HAP-1 (cell line): ENCODE measurements at regions not wholly inside any gene's neighbourhood (a gene's known extent, or its start where the extent isn't known, plus 50 kb on each side); places are given as distances from the start of the nearest gene placed in this dataset.
"Not testable (repeated sequence)": the region's sequence is repeated elsewhere in the genome, so short reads cannot be mapped to it uniquely, and the experiment has no call there.

Experiments used
- DNase-seq, 2 experiments: peaks; one replicate each; pipeline ENCODE4 v3.0.0-alpha.2; 2016 to 2020; ENCODE audit warnings: low spot score in 2 of 2
- H3K27me3 ChIP-seq: fragments of 250-450 bp; sonication (Bioruptor Pico); 2 replicates; pipeline ENCODE4 v1.5.1; 2020; ENCODE audit warnings: low read depth, mild to moderate bottlenecking, moderate library complexity
- H3K36me3 ChIP-seq: fragments of 250-450 bp; sonication (Bioruptor Pico); replicated peaks from 2 replicates; pipeline ENCODE4 v1.5.1; 2020; ENCODE audit warnings: mild to moderate bottlenecking
- H3K4me1 ChIP-seq: fragments of 250-450 bp; sonication (Bioruptor Pico); 2 replicates; pipeline ENCODE4 v1.5.1; 2020; ENCODE audit warnings: mild to moderate bottlenecking
- H3K4me3 ChIP-seq: fragments of 250-450 bp; sonication (Bioruptor Pico); 2 replicates; pipeline ENCODE4 v1.5.1; 2020; ENCODE audit warnings: mild to moderate bottlenecking, moderate library complexity
- H3K9me3 ChIP-seq: fragments of 250-450 bp; sonication (Bioruptor Pico); 2 replicates; pipeline ENCODE4 v1.5.1; 2020; ENCODE audit warnings: mild to moderate bottlenecking, moderate library complexity
- in situ Hi-C: fragments of 300-500 bp; cut with MboI; formaldehyde crosslinking; loops from 3 replicates; pipeline ENCODE4 v1.14.3; 2020; ENCODE audit warnings: low sequenced_read_pairs, inconsistent platforms, mixed read lengths

GRCh38 chr10:21052072-21052708 lies 155.1 kb upstream of the NEBL start:
- no peaks in the 10 kb centered on the region for H3K36me3 ChIP-seq
- H3K27me3 ChIP-seq, result peaks cover 3% of the 10 kb centered on the region; the same call in 1 of the 2 replicates
- DNase-seq, result no peak
- no peaks in the 10 kb centered on the region for H3K4me1 ChIP-seq
- H3K9me3 ChIP-seq, result no peaks in the 10 kb centered on the region
- in situ Hi-C loops, result no loop called here
- H3K4me3 ChIP-seq, result no peak overlapping the region

- H3K36me3 ChIP-seq, result no peaks in the 10 kb centered on the region
- peaks cover 3% of the 10 kb centered on the region; the same call in 1 of the 2 replicates for H3K27me3 ChIP-seq
- in situ Hi-C loops, result no loop called here
- DNase-seq, result no peak
- peaks cover 4% of the 10 kb centered on the region for H3K4me1 ChIP-seq
- H3K9me3 ChIP-seq, result no peaks in the 10 kb centered on the region
- H3K4me3 ChIP-seq, result no peak overlapping the region
Observed at GRCh38 chr10:21049482-21049881, 152.4 kb upstream of the NEBL start.

GRCh38 chr10:21048068-21048467 lies 151.0 kb upstream of the NEBL start:
- no peaks in the 10 kb centered on the region for H3K36me3 ChIP-seq

GRCh38 chr10:21047511-21047910 lies 150.4 kb upstream of the NEBL start:
- no peak overlapping the region for H3K4me3 ChIP-seq
- H3K4me1 ChIP-seq, result peaks cover 6% of the 10 kb centered on the region
- H3K36me3 ChIP-seq, result no peaks in the 10 kb centered on the region
- no peak for DNase-seq
- H3K27me3 ChIP-seq, result peaks cover 3% of the 10 kb centered on the region; the same call in 1 of the 2 replicates
- in situ Hi-C loops, result no loop called here
- H3K9me3 ChIP-seq, result no peaks in the 10 kb centered on the region

More at GRCh38 chr10:21048068-21048467, 151.0 kb upstream of the NEBL start:
- Histone ChIP-seq H3K4me3 (no peak overlapping the region), H3K9me3 (no peaks in the 10 kb centered on the region), H3K4me1 (peaks cover 6% of the 10 kb centered on the region), H3K27me3 (peaks cover 3% of the 10 kb centered on the region; the same call in 1 of the 2 replicates)
- no peak for DNase-seq
- in situ Hi-C loops, result no loop called here

- H3K9me3 ChIP-seq, result no peaks in the 10 kb centered on the region
- no peak for DNase-seq
- no peak overlapping the region for H3K4me3 ChIP-seq
- in situ Hi-C loops, result no loop called here
- no peaks in the 10 kb centered on the region for H3K36me3 ChIP-seq
- H3K4me1 ChIP-seq, result peaks cover 6% of the 10 kb centered on the region
- peaks cover 3% of the 10 kb centered on the region; the same call in 1 of the 2 replicates for H3K27me3 ChIP-seq
Observed at GRCh38 chr10:21047096-21047495, 150.0 kb upstream of the NEBL start.

- H3K4me1 ChIP-seq, result peaks cover 6% of the 10 kb centered on the region
Observed at GRCh38 chr10:21043044-21043443, 145.9 kb upstream of the NEBL start.

GRCh38 chr10:21042536-21042935 lies 145.4 kb upstream of the NEBL start:
- DNase-seq, result no peak
- no peaks in the 10 kb centered on the region for H3K9me3 ChIP-seq
- no peaks in the 10 kb centered on the region for H3K36me3 ChIP-seq
- H3K27me3 ChIP-seq, result no peaks in the 10 kb centered on the region
- in situ Hi-C loops, result no loop called here
- peaks cover 6% of the 10 kb centered on the region for H3K4me1 ChIP-seq
- no peak overlapping the region for H3K4me3 ChIP-seq

More at GRCh38 chr10:21043044-21043443, 145.9 kb upstream of the NEBL start:
- DNase-seq, result no peak
- Histone ChIP-seq H3K9me3 (no peaks in the 10 kb centered on the region), H3K36me3 (no peaks in the 10 kb centered on the region), H3K4me3 (no peak overlapping the region), H3K27me3 (no peaks in the 10 kb centered on the region)
- in situ Hi-C loops, result no loop called here

GRCh38 chr10:21041763-21042458 lies 144.8 kb upstream of the NEBL start:
- no peak for DNase-seq
- peaks cover 6% of the 10 kb centered on the region for H3K4me1 ChIP-seq
- no peaks in the 10 kb centered on the region for H3K27me3 ChIP-seq
- no peak overlapping the region for H3K4me3 ChIP-seq
- H3K36me3 ChIP-seq, result no peaks in the 10 kb centered on the region
- in situ Hi-C loops, result no loop called here
- H3K9me3 ChIP-seq, result no peaks in the 10 kb centered on the region

GRCh38 chr10:21039721-21040120 lies 142.6 kb upstream of the NEBL start:
- in situ Hi-C loops, result no loop called here
- Histone ChIP-seq H3K4me1 (peaks cover 3% of the 10 kb centered on the region), H3K27me3 (no peaks in the 10 kb centered on the region), H3K36me3 (no peaks in the 10 kb centered on the region), H3K9me3 (no peaks in the 10 kb centered on the region), H3K4me3 (no peak overlapping the region)
- DNase-seq, result no peak

GRCh38 chr10:21036757-21037156 lies 139.6 kb upstream of the NEBL start:
- no peaks in the 10 kb centered on the region for H3K36me3 ChIP-seq
- DNase-seq, result no peak
- no peaks in the 10 kb centered on the region for H3K4me1 ChIP-seq
- in situ Hi-C loops, result no loop called here
- H3K4me3 ChIP-seq, result no peak overlapping the region
- no peaks in the 10 kb centered on the region for H3K9me3 ChIP-seq
- no peaks in the 10 kb centered on the region for H3K27me3 ChIP-seq

GRCh38 chr10:21034770-21035169 lies 137.7 kb upstream of the NEBL start:
- H3K36me3 ChIP-seq, DNase-seq, H3K9me3 ChIP-seq, H3K27me3 ChIP-seq, H3K4me3 ChIP-seq, in situ Hi-C loops, H3K4me1 ChIP-seq: not testable (repeated sequence)

- no peak for DNase-seq
- H3K9me3 ChIP-seq, result no peaks in the 10 kb centered on the region
- H3K4me3 ChIP-seq, result no peak overlapping the region
- H3K36me3 ChIP-seq, result no peaks in the 10 kb centered on the region
- H3K4me1 ChIP-seq, result no peaks in the 10 kb centered on the region
- H3K27me3 ChIP-seq, result no peaks in the 10 kb centered on the region
- in situ Hi-C loops, result no loop called here
Observed at GRCh38 chr10:21034241-21034640, 137.1 kb upstream of the NEBL start.

GRCh38 chr10:21032587-21033319 lies 135.6 kb upstream of the NEBL start:
- H3K36me3 ChIP-seq, result no peaks in the 10 kb centered on the region
- no peaks in the 10 kb centered on the region for H3K27me3 ChIP-seq
- H3K4me3 ChIP-seq, result no peak overlapping the region
- DNase-seq, result no peak
- in situ Hi-C loops, result no loop called here
- no peaks in the 10 kb centered on the region for H3K4me1 ChIP-seq
- no peaks in the 10 kb centered on the region for H3K9me3 ChIP-seq

GRCh38 chr10:21031232-21031795 lies 134.2 kb upstream of the NEBL start:
- no peak for DNase-seq
- Histone ChIP-seq H3K9me3 (no peaks in the 10 kb centered on the region), H3K36me3 (no peaks in the 10 kb centered on the region), H3K4me3 (no peak overlapping the region), H3K4me1 (no peaks in the 10 kb centered on the region), H3K27me3 (no peaks in the 10 kb centered on the region)
- in situ Hi-C loops, result no loop called here
